ENCODE measurements at regions not wholly inside any gene's neighbourhood (a gene's known extent, or its start where the extent isn't known, plus 50 kb on each side); places are given as distances from the start of the nearest gene placed in this dataset.

DNA sequence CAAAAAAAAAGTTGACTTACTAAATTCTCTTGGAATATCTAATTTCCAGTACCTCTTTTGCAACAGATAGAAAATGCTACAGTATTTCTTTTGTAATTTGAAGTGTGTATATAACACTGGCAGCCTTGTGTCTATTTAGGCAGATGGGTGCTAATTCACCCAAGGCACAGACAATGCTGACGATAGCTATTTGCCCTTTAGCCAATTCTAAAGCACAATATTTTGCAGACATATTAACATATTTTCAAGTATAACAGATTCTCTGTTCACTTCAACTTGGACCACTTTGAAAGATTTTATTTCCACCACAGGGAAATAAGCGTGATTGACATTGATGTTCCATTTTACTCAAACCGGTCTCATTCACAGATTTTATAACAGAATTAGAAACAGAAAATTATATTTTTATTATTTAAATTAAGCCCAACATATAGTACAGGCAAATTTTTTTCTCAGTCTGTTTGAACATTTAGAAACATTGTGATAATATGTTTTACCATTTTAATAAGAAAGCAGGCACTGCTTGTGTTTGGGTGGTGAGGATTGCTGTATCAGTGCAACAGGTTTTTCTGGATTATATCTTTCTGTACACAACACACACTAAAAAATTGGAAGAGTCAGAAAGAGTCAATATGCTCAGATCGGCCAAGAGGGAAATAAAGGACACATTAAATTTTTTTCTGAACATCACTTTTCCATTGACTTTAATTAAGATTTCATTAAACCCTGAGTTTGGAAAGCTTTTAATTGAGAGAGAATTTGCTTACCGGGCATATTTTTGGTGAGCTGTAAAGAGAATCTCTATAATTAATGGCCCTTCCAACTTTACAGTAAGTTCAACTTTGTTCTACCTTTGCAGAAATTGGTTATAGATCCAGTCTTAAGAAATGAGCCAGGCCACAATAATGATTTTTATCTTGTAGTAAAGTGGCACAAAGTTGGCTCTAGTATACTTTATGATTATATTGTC lies 327.3 kb upstream of the NR2F2 start:
- no peaks in the 10 kb centered on the region for H3K4me1 ChIP-seq (ENCODE audit: insufficient read depth, low read length)
- no peaks in the 10 kb centered on the region for H3K9me3 ChIP-seq (ENCODE audit: control insufficient read depth, insufficient read depth, low read length)
- no peak overlapping the region for H3K9ac ChIP-seq (ENCODE audit: low read depth, low read length)
- no peaks in the 10 kb centered on the region for H3K36me3 ChIP-seq (ENCODE audit: insufficient read depth, low read length)

DNA sequence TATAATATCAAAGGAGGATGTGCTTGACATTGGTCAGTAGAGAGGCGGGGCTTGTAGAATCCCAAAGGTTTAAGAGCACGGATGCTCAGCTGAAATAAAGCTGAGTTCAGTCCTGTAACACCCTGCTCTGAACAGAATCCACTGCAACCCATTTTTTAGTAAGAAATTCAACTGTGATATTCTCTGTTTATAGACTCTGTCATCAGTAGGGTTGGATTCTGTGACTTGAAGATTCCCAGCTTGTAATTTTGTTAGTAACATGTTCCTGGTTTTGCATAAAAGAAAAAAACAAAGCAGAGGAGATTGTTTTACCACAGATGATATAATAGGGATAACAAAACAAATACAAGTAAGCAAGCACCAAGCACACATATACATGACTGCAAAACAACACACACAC lies 324.6 kb upstream of the NR2F2 start:
- Histone ChIP-seq H3K9me3 (ENCODE audit: control insufficient read depth, insufficient read depth, low read length) (no peaks in the 10 kb centered on the region), H3K9ac (ENCODE audit: low read depth, low read length) (no peak overlapping the region), H3K4me1 (ENCODE audit: insufficient read depth, low read length) (no peaks in the 10 kb centered on the region), H3K36me3 (ENCODE audit: insufficient read depth, low read length) (no peaks in the 10 kb centered on the region)

GRCh38 chr15:96011136-96011535 lies 319.4 kb upstream of the NR2F2 start:
- H3K4me1 ChIP-seq (ENCODE audit: insufficient read depth, low read length) = no peaks in the 10 kb centered on the region
- no peaks in the 10 kb centered on the region for H3K36me3 ChIP-seq (ENCODE audit: insufficient read depth, low read length)
- H3K9me3 ChIP-seq (ENCODE audit: control insufficient read depth, insufficient read depth, low read length) = no peaks in the 10 kb centered on the region
- no peak overlapping the region for H3K9ac ChIP-seq (ENCODE audit: low read depth, low read length)

DNA sequence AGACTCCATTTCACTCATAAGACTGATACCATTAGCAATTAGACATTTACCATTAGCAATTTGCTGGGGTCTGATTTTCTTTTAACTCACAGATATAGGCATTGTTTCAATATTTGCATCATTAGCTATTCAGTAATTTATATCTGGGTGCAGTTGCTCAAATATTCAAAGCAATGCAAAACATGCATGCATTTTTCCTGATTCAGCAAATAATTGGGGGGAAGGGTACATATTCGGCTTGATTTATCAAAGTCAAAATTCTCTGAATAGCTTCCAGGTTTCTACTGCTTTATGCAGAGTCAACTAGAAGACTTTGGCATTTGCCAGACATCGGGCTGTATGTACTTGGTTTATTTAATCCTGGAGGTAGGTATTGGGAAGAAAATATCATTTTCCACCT lies 315.6 kb upstream of the NR2F2 start:
- Histone ChIP-seq H3K4me1 (ENCODE audit: insufficient read depth, low read length) (no peaks in the 10 kb centered on the region), H3K9me3 (ENCODE audit: control insufficient read depth, insufficient read depth, low read length) (no peaks in the 10 kb centered on the region), H3K9ac (ENCODE audit: low read depth, low read length) (no peak overlapping the region), H3K36me3 (ENCODE audit: insufficient read depth, low read length) (no peaks in the 10 kb centered on the region)

GRCh38 chr15:96019114-96019513 lies 311.4 kb upstream of the NR2F2 start:
- Histone ChIP-seq H3K9ac (ENCODE audit: low read depth, low read length) (no peak overlapping the region), H3K9me3 (ENCODE audit: control insufficient read depth, insufficient read depth, low read length) (no peaks in the 10 kb centered on the region), H3K4me1 (ENCODE audit: insufficient read depth, low read length) (no peaks in the 10 kb centered on the region), H3K36me3 (ENCODE audit: insufficient read depth, low read length) (no peaks in the 10 kb centered on the region)

GRCh38 chr15:96020133-96020532 lies 310.4 kb upstream of the NR2F2 start:
- Histone ChIP-seq H3K4me1 (ENCODE audit: insufficient read depth, low read length) (no peaks in the 10 kb centered on the region), H3K9me3 (ENCODE audit: control insufficient read depth, insufficient read depth, low read length) (no peaks in the 10 kb centered on the region), H3K36me3 (ENCODE audit: insufficient read depth, low read length) (no peaks in the 10 kb centered on the region), H3K9ac (ENCODE audit: low read depth, low read length) (no peak overlapping the region)

GRCh38 chr15:96020797-96021196 lies 309.7 kb upstream of the NR2F2 start:
- Histone ChIP-seq H3K9me3 (ENCODE audit: control insufficient read depth, insufficient read depth, low read length) (no peaks in the 10 kb centered on the region), H3K4me1 (ENCODE audit: insufficient read depth, low read length) (no peaks in the 10 kb centered on the region), H3K9ac (ENCODE audit: low read depth, low read length) (no peak overlapping the region), H3K36me3 (ENCODE audit: insufficient read depth, low read length) (no peaks in the 10 kb centered on the region)

DNA sequence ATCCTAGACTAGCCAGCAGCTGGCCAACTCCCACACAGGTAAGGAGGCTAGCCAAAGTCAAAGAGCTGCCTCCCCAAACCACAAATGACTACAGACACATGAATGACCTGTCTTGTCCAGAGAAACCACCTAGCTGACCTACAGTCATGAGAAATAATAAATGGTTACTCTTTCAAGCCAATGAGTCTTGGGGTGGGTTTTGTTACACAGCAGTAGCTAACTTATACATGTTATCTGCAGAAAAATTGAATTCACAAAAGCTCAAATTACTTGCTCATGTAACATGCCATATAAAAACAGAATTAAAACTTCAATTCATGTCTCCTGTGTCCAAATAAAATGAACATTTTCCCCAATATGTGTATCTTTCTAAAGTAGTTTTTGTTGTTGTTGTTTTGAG lies 307.4 kb upstream of the NR2F2 start:
- Histone ChIP-seq H3K9ac (ENCODE audit: low read depth, low read length) (no peak overlapping the region), H3K9me3 (ENCODE audit: control insufficient read depth, insufficient read depth, low read length) (no peaks in the 10 kb centered on the region), H3K4me1 (ENCODE audit: insufficient read depth, low read length) (no peaks in the 10 kb centered on the region), H3K36me3 (ENCODE audit: insufficient read depth, low read length) (no peaks in the 10 kb centered on the region)

- Histone ChIP-seq H3K36me3 (ENCODE audit: insufficient read depth, low read length) (no peaks in the 10 kb centered on the region), H3K9me3 (ENCODE audit: control insufficient read depth, insufficient read depth, low read length) (no peaks in the 10 kb centered on the region), H3K9ac (ENCODE audit: low read depth, low read length) (no peak overlapping the region), H3K4me1 (ENCODE audit: insufficient read depth, low read length) (no peaks in the 10 kb centered on the region)
These were observed 303.0 kb upstream of the NR2F2 start for GRCh38 chr15:96027501-96027900.

- Histone ChIP-seq H3K9ac (ENCODE audit: low read depth, low read length) (no peak overlapping the region), H3K4me1 (ENCODE audit: insufficient read depth, low read length) (no peaks in the 10 kb centered on the region), H3K36me3 (ENCODE audit: insufficient read depth, low read length) (no peaks in the 10 kb centered on the region), H3K9me3 (ENCODE audit: control insufficient read depth, insufficient read depth, low read length) (no peaks in the 10 kb centered on the region)
These were observed 301.9 kb upstream of the NR2F2 start for GRCh38 chr15:96028620-96029019.

DNA sequence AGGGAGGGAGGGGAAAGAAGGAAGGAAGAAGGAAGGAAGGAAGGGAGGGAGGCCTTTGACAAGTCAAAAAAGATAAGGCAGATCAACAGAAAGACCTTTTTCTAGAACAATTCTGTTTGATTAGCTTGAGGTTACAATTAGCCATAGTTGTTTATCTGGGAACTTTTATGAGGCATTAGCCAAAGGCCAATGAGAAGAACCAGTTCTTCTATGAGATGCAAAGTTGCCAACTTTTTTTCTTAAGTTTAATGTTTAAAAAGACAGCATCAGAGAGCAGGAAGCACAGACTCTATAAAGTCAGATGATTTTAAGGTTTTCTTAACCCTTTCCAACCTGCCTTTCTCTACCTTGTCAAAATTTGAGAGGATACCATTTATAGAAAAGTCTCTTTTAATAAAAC lies 301.3 kb upstream of the NR2F2 start:
- no peaks in the 10 kb centered on the region for H3K4me1 ChIP-seq (ENCODE audit: insufficient read depth, low read length)
- no peaks in the 10 kb centered on the region for H3K36me3 ChIP-seq (ENCODE audit: insufficient read depth, low read length)
- H3K9ac ChIP-seq (ENCODE audit: low read depth, low read length) = no peak overlapping the region
- H3K9me3 ChIP-seq (ENCODE audit: control insufficient read depth, insufficient read depth, low read length) = no peaks in the 10 kb centered on the region

- Histone ChIP-seq H3K4me1 (ENCODE audit: insufficient read depth, low read length) (0 out of 2 replicates have a peak, but pooled peaks cover 3% of the 10 kb centered on the region), H3K9ac (ENCODE audit: low read depth, low read length) (no peak overlapping the region), H3K36me3 (ENCODE audit: insufficient read depth, low read length) (no peaks in the 10 kb centered on the region), H3K9me3 (ENCODE audit: control insufficient read depth, insufficient read depth, low read length) (no peaks in the 10 kb centered on the region)
These were observed 298.9 kb upstream of the NR2F2 start for GRCh38 chr15:96031426-96032110.

GRCh38 chr15:96035091-96035490 lies 295.4 kb upstream of the NR2F2 start:
- Histone ChIP-seq H3K9ac (ENCODE audit: low read depth, low read length) (no peak overlapping the region), H3K4me1 (ENCODE audit: insufficient read depth, low read length) (0 out of 2 replicates have a peak, but pooled peaks cover 8% of the 10 kb centered on the region)

DNA sequence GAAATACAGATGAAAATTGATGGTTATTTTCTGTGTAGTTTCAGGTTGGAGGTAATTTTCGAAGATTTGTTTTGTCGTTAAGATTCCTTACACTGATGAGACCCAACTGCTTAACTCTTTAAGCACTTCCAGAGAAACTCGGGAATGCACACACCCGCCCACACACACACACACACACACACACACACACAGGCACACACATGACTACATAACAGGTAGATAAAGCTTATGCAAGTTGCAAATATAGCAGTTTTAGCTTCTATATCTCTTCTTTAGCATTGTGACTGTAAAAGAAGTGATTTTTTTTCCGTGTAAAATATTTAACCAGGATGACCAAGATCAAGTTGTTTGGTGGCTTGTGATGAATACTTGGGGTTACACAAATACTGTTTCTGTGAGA lies 294.9 kb upstream of the NR2F2 start:
- H3K36me3 ChIP-seq (ENCODE audit: insufficient read depth, low read length) = no peaks in the 10 kb centered on the region
- no peaks in the 10 kb centered on the region for H3K9me3 ChIP-seq (ENCODE audit: control insufficient read depth, insufficient read depth, low read length)
- H3K4me1 ChIP-seq (ENCODE audit: insufficient read depth, low read length) = 0 out of 2 replicates have a peak, but pooled peaks cover 8% of the 10 kb centered on the region
- no peak overlapping the region for H3K9ac ChIP-seq (ENCODE audit: low read depth, low read length)

More at GRCh38 chr15:96035091-96035490, 295.4 kb upstream of the NR2F2 start:
- Histone ChIP-seq H3K9me3 (ENCODE audit: control insufficient read depth, insufficient read depth, low read length) (no peaks in the 10 kb centered on the region), H3K36me3 (ENCODE audit: insufficient read depth, low read length) (no peaks in the 10 kb centered on the region)

- Histone ChIP-seq H3K4me1 (ENCODE audit: insufficient read depth, low read length) (0 out of 2 replicates have a peak, but pooled peaks cover 8% of the 10 kb centered on the region), H3K9me3 (ENCODE audit: control insufficient read depth, insufficient read depth, low read length) (no peaks in the 10 kb centered on the region), H3K9ac (ENCODE audit: low read depth, low read length) (no peak overlapping the region), H3K36me3 (ENCODE audit: insufficient read depth, low read length) (no peaks in the 10 kb centered on the region)
These were observed 292.9 kb upstream of the NR2F2 start for GRCh38 chr15:96037584-96037983.
